Heart left ventricle (tissue), 13 donors: ENCODE measurements at regions not wholly inside any gene's neighbourhood (a gene's known extent, or its start where the extent isn't known, plus 50 kb on each side); places are given as distances from the start of the nearest gene placed in this dataset.

Source experiments
- POLR2A ChIP-seq, 2 donors: fragments of 450-650 bp; IDR thresholded peaks; one replicate each; pipeline ENCODE4 v1.6.1; 2017; ENCODE audit warnings: antibody characterized with exemption in 2 of 2, mild to moderate bottlenecking in 2 of 2, moderate library complexity in 2 of 2
- TF ChIP-seq, protein P1 (sequence below), 12 donors: fragments of 200-600 bp; sonication (generic) in 4 of 12; IDR thresholded peaks; one replicate each; pipeline versions ENCODE4 v1.5.0 to v1.8.0; 2018 to 2022; ENCODE audit warnings: antibody characterized with exemption in 12 of 12, mild to moderate bottlenecking in 5 of 12
- donor health status: ischemic (EF 13 %, LVEDD 7.1; RV severe dilation, severe dysfunction).
- donor health status: DM: no; HTN: yes; CAD: no.
- donor health status: DM: no; HTN: no; CAD: no.
- donor health status: ischemic (EF 25% LVEDD 6.9; RV normal size, moderate dysfunction).
- donor health status: ischemic (EF 25% LVEDD 5.7; RV mildly dilated, moderate dysfunction).
- donor health status: ischemic (EF 35%, LVEDD 5.7; RV mildly dilated, moderate dysfunction).
- donor health status: nonischemic (EF 11% LVEDD 7.7; RV severe dilation, severe dysfunction).
- donor health status: DM: yes; HTN: yes; CAD: no.
- donor health status: PGD.
- donor health status: ischemic (EF 29% LVEDD 5.4; RV normal size, mild dysfunction).
- donor health status: nonischemic (EF 23%, LVEDD 6.1; RV moderate dilation, normal function).

DNA sequence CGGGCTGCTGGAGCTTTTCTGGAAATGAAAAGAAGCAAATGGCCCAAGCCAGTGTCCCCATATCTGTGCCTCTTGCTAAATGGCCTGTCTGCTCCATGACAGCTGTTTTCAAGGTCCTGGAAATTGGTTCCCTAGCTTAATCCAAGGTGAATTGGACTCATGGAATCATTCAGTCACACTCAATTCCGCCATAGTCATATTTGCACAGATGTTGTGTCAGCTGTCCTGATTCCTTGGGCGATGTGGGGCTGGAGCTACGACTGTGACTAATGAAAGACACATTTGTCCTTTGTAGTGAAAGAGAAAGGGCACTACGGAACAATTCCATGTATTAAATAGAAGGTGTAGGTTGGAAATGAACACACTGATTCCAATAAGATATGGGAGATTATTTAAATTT lies 102.9 kb upstream of the MEGF10 start:
- TF ChIP-seq, protein P1, sequence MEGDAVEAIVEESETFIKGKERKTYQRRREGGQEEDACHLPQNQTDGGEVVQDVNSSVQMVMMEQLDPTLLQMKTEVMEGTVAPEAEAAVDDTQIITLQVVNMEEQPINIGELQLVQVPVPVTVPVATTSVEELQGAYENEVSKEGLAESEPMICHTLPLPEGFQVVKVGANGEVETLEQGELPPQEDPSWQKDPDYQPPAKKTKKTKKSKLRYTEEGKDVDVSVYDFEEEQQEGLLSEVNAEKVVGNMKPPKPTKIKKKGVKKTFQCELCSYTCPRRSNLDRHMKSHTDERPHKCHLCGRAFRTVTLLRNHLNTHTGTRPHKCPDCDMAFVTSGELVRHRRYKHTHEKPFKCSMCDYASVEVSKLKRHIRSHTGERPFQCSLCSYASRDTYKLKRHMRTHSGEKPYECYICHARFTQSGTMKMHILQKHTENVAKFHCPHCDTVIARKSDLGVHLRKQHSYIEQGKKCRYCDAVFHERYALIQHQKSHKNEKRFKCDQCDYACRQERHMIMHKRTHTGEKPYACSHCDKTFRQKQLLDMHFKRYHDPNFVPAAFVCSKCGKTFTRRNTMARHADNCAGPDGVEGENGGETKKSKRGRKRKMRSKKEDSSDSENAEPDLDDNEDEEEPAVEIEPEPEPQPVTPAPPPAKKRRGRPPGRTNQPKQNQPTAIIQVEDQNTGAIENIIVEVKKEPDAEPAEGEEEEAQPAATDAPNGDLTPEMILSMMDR (IDR thresholded peaks at IDR 0.05), result no peak
- no peak for TF ChIP-seq POLR2A (IDR thresholded peaks at IDR 0.05)
